ENCODE measurements at regions not wholly inside any gene's neighbourhood (a gene's known extent, or its start where the extent isn't known, plus 50 kb on each side); places are given as distances from the start of the nearest gene placed in this dataset.

DNA sequence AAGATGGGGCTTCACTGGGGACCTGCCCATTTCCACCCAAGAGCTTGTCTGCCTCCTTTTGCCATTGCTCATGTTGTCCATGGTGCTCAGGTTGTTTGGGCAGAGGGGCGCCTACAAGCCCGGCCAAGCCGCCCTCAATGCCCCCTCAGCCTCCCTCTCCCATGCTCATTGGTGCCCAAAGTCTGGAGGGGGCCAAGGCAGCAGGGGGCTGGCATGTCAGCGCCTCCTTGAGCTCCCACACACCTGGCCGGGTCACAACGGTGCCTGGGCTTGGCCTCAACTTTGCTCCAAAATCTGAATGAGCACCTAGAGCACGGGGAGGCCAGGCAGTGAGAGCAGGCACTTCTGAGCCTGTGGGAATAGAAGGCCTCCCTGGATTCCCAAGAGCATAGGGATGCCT is 1598.8 kb downstream of the PCDH7 start:
- no peak overlapping the region for H2AFZ ChIP-seq (ENCODE audit: insufficient read depth, low read depth, low read length, poor library complexity, severe bottlenecking)
- H3K27ac ChIP-seq (ENCODE audit: low read depth in 1 of 2, low read length in 2 of 2), result no peak overlapping the region
- H3K9ac ChIP-seq (ENCODE audit: insufficient read depth, low read length, poor library complexity, severe bottlenecking), result no peak overlapping the region
- H3K4me3 ChIP-seq (replicated peaks in 1 of 3; ENCODE audit: low read depth in 2 of 3, low read length in 3 of 3), result no peak overlapping the region
- peaks cover 4 to 22% of the 10 kb centered on the region in 2 donors for H3K9me3 ChIP-seq (replicated peaks in 1 of 2; ENCODE audit: control insufficient read depth in 1 of 2, insufficient read depth in 1 of 2, low read length in 2 of 2)
- intact Hi-C loops (cut with micrococcal nuclease), result no loop called here
- H3K27me3 Mint-ChIP-seq (ENCODE audit: low read depth in 3 of 3), result peaks cover 0 to 2% (median 2%) of the 10 kb centered on the region in 3 donors
- H3K4me1 Mint-ChIP-seq, result no peaks in the 10 kb centered on the region
- no peak overlapping the region for H3K27ac Mint-ChIP-seq
- H4K20me1 ChIP-seq (ENCODE audit: insufficient read depth, low read length), result no peaks in the 10 kb centered on the region
- WGBS (ENCODE audit: insufficient coverage), result 85% methylated on average over 7 of the region's 7 CpGs
- H3K4me3 Mint-ChIP-seq, result no peak overlapping the region
- H3K4me1 ChIP-seq (ENCODE audit: control insufficient read depth in 1 of 2, insufficient read depth in 2 of 2, low read length in 2 of 2), result no peaks in the 10 kb centered on the region
- H3K36me3 ChIP-seq (replicated peaks in 1 of 2; ENCODE audit: control insufficient read depth in 1 of 2, insufficient read depth in 2 of 2, low read length in 2 of 2), result no peaks in the 10 kb centered on the region
- H3K9me3 Mint-ChIP-seq, result peaks cover 0 to 7% (median 4%) of the 10 kb centered on the region in 7 donors
- no peaks in the 10 kb centered on the region for H3K79me2 ChIP-seq (ENCODE audit: insufficient read depth, low read length)
- H3K36me3 Mint-ChIP-seq, result no peaks in the 10 kb centered on the region
- no peaks in the 10 kb centered on the region for H3K27me3 ChIP-seq (ENCODE audit: control insufficient read depth in 2 of 2, insufficient read depth in 2 of 2, low read length in 2 of 2)
- H3K4me2 ChIP-seq (replicated peaks; ENCODE audit: extremely low read depth, low read length, poor library complexity, severe bottlenecking), result no peak overlapping the region
- no peak for DNase-seq
- TF ChIP-seq, protein P1, sequence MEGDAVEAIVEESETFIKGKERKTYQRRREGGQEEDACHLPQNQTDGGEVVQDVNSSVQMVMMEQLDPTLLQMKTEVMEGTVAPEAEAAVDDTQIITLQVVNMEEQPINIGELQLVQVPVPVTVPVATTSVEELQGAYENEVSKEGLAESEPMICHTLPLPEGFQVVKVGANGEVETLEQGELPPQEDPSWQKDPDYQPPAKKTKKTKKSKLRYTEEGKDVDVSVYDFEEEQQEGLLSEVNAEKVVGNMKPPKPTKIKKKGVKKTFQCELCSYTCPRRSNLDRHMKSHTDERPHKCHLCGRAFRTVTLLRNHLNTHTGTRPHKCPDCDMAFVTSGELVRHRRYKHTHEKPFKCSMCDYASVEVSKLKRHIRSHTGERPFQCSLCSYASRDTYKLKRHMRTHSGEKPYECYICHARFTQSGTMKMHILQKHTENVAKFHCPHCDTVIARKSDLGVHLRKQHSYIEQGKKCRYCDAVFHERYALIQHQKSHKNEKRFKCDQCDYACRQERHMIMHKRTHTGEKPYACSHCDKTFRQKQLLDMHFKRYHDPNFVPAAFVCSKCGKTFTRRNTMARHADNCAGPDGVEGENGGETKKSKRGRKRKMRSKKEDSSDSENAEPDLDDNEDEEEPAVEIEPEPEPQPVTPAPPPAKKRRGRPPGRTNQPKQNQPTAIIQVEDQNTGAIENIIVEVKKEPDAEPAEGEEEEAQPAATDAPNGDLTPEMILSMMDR (IDR thresholded peaks at IDR 0.05), result no peak

DNA sequence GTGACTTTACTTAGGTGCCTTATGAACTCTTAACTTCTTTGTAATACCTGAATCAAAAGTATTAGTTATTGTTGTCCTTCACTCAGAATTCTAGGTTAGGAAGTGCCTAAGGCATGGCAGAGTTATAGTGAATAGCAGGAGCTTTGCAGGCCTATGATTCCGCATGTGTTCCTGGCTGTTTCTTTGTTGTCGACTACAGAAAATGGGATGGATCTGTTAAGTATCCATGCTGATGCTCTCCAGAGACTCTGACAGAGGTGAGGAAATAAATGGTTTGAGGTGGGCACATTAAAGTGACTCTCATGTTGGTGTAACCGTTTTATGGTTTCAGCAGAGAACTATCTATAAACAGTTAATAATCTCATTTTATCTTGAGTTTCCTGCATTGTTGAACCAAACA is 1601.3 kb downstream of the PCDH7 start:
- Mint-ChIP-seq H3K9me3 (peaks cover 0 to 12% (median 7%) of the 10 kb centered on the region in 7 donors), H3K4me3 (no peak overlapping the region), H3K36me3 (no peaks in the 10 kb centered on the region), H3K27me3 (ENCODE audit: low read depth in 3 of 3) (peaks cover 0 to 3% (median 2%) of the 10 kb centered on the region in 3 donors), H3K4me1 (no peaks in the 10 kb centered on the region), H3K27ac (no peak overlapping the region)
- H2AFZ ChIP-seq (ENCODE audit: insufficient read depth, low read depth, low read length, poor library complexity, severe bottlenecking), result no peak overlapping the region
- DNase-seq, result no peak
- H4K20me1 ChIP-seq (ENCODE audit: insufficient read depth, low read length), result no peaks in the 10 kb centered on the region
- no peaks in the 10 kb centered on the region for H3K4me1 ChIP-seq (ENCODE audit: control insufficient read depth in 1 of 2, insufficient read depth in 2 of 2, low read length in 2 of 2)
- 72% methylated on average over 2 of the region's 3 CpGs for WGBS (ENCODE audit: insufficient coverage)
- peaks cover 8 to 29% of the 10 kb centered on the region in 2 donors for H3K9me3 ChIP-seq (replicated peaks in 1 of 2; ENCODE audit: control insufficient read depth in 1 of 2, insufficient read depth in 1 of 2, low read length in 2 of 2)
- H3K9ac ChIP-seq (ENCODE audit: insufficient read depth, low read length, poor library complexity, severe bottlenecking), result no peak overlapping the region
- intact Hi-C loops (cut with micrococcal nuclease), result no loop called here
- no peaks in the 10 kb centered on the region for H3K36me3 ChIP-seq (replicated peaks in 1 of 2; ENCODE audit: control insufficient read depth in 1 of 2, insufficient read depth in 2 of 2, low read length in 2 of 2)
- no peaks in the 10 kb centered on the region for H3K79me2 ChIP-seq (ENCODE audit: insufficient read depth, low read length)
- H3K4me2 ChIP-seq (replicated peaks; ENCODE audit: extremely low read depth, low read length, poor library complexity, severe bottlenecking), result no peak overlapping the region
- no peaks in the 10 kb centered on the region for H3K27me3 ChIP-seq (ENCODE audit: control insufficient read depth in 2 of 2, insufficient read depth in 2 of 2, low read length in 2 of 2)
- no peak overlapping the region for H3K4me3 ChIP-seq (replicated peaks in 1 of 3; ENCODE audit: low read depth in 2 of 3, low read length in 3 of 3)
- H3K27ac ChIP-seq (ENCODE audit: low read depth in 1 of 2, low read length in 2 of 2), result no peak overlapping the region
- TF ChIP-seq, protein P1 (IDR thresholded peaks at IDR 0.05), result no peak
